HS-27A (cell line): ENCODE measurements at regions not wholly inside any gene's neighbourhood (a gene's known extent, or its start where the extent isn't known, plus 50 kb on each side); places are given as distances from the start of the nearest gene placed in this dataset.

ENCODE experiments used
- DNase-seq: peaks from one replicate; pipeline ENCODE4 v3.0.0-alpha.2; 2012; ENCODE audit warnings: low read depth, missing footprints

GRCh38 chr15:99440551-99441443 is 125.0 kb upstream of the MEF2A start:
- DNase-seq = no peak

GRCh38 chr15:99441444-99441800 is 124.4 kb upstream of the MEF2A start:
- DNase-seq = no peak

GRCh38 chr15:99441871-99442251 is 123.9 kb upstream of the MEF2A start:
- DNase-seq = no peak

- peak; percentile 81 for DNase-seq
Measured at GRCh38 chr15:99442252-99442897, 123.4 kb upstream of the MEF2A start.

- no peak for DNase-seq
Measured at GRCh38 chr15:99443056-99443756, 122.6 kb upstream of the MEF2A start.

GRCh38 chr15:99443768-99444446 is 121.9 kb upstream of the MEF2A start:
- no peak for DNase-seq

GRCh38 chr15:99445272-99445850 is 120.4 kb upstream of the MEF2A start:
- DNase-seq = no peak

GRCh38 chr15:99446565-99447496 is 119.0 kb upstream of the MEF2A start:
- no peak for DNase-seq

- DNase-seq = no peak
Measured at GRCh38 chr15:99447497-99448371, 118.0 kb upstream of the MEF2A start.

GRCh38 chr15:99449514-99449913 is 116.3 kb upstream of the MEF2A start:
- no peak for DNase-seq

- DNase-seq = no peak
Measured at GRCh38 chr15:99450896-99451358, 114.9 kb upstream of the MEF2A start.

- no peak for DNase-seq
Measured at GRCh38 chr15:99451484-99451883, 114.3 kb upstream of the MEF2A start.

GRCh38 chr15:99452010-99452409 is 113.8 kb upstream of the MEF2A start:
- no peak for DNase-seq

- no peak for DNase-seq
Measured at GRCh38 chr15:99452728-99453636, 112.8 kb upstream of the MEF2A start.

- DNase-seq = no peak
Measured at GRCh38 chr15:99453637-99454030, 112.2 kb upstream of the MEF2A start.

GRCh38 chr15:99454107-99454809 is 111.5 kb upstream of the MEF2A start:
- no peak for DNase-seq

- peak; percentile 96 for DNase-seq
Measured at GRCh38 chr15:99454941-99455788, 110.6 kb upstream of the MEF2A start.
